BJ (cell line): ENCODE measurements at regions not wholly inside any gene's neighbourhood (a gene's known extent, or its start where the extent isn't known, plus 50 kb on each side); places are given as distances from the start of the nearest gene placed in this dataset.

ENCODE experiments used
- CTCF ChIA-PET: fragments of 350-600 bp; formaldehyde crosslinking; extraction: SDS; loops from one replicate; lab custom pipeline; 2021; ENCODE audit warnings: antibody characterized with exemption, inconsistent platforms; lab: Yijun Ruan, JAX
- POLR2A ChIA-PET: fragments of 300-600 bp; sonication (Branson Sonifier 250); formaldehyde crosslinking; extraction: SDS; loops from one replicate; lab custom pipeline; 2021; ENCODE audit warnings: antibody characterized with exemption; lab: Charles Lee
- DNase-seq: peaks from one replicate; pipeline ENCODE4 v3.0.0-alpha.2; 2011; ENCODE audit warnings: low read depth
- H3K27me3 ChIP-seq: 2 replicates; pipeline ENCODE4 v1.6.0; 2011; ENCODE audit warnings: low read length; ENCODE audit not compliant: control insufficient read depth, insufficient read depth
- H3K36me3 ChIP-seq: 2 replicates; pipeline ENCODE4 v1.5.1; 2011; ENCODE audit warnings: low read length; ENCODE audit not compliant: control insufficient read depth, insufficient read depth
- H3K4me3 ChIP-seq: 2 replicates; pipeline ENCODE4 v1.5.1; 2011; ENCODE audit warnings: low read depth, mild to moderate bottlenecking, control low read depth, low read length
- TF ChIP-seq, protein P1 (sequence below): IDR thresholded peaks from 2 replicates; pipeline ENCODE4 v1.5.1; 2011; ENCODE audit warnings: low read depth, mild to moderate bottlenecking, control low read depth, inconsistent platforms, low read length, moderate library complexity; ENCODE audit not compliant: insufficient read depth

DNA sequence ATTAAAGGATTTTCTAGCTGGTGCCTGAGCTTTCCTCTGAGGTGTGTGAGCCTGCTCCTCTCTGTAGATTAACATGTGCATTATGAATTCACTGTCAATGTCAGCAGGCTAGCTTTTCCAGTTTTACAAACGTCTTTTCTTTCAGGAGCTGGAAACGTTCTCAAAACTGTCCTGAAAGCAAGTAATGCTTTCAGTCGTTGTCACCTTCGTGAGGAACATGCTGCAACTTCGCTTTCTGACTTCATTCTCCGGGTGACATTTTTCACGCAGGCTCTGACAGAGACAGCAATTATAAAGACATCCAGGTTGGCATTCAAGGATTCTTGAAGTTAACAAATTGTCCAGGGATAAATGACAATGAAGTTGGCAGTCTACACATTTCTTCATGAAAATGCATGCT, 671.5 kb downstream of the DHX35 start:
- ChIA-PET CTCF (interaction anchor here (0.6 kb wide), 1 partner anchor 44 kb away, joined by 3 read pairs; no protein-coding TSS in a partner anchor), POLR2A (no interaction called here)
- Histone ChIP-seq H3K27me3 (no peaks in the 10 kb centered on the region), H3K36me3 (no peaks in the 10 kb centered on the region), H3K4me3 (no peak overlapping the region)
- TF ChIP-seq, protein P1, sequence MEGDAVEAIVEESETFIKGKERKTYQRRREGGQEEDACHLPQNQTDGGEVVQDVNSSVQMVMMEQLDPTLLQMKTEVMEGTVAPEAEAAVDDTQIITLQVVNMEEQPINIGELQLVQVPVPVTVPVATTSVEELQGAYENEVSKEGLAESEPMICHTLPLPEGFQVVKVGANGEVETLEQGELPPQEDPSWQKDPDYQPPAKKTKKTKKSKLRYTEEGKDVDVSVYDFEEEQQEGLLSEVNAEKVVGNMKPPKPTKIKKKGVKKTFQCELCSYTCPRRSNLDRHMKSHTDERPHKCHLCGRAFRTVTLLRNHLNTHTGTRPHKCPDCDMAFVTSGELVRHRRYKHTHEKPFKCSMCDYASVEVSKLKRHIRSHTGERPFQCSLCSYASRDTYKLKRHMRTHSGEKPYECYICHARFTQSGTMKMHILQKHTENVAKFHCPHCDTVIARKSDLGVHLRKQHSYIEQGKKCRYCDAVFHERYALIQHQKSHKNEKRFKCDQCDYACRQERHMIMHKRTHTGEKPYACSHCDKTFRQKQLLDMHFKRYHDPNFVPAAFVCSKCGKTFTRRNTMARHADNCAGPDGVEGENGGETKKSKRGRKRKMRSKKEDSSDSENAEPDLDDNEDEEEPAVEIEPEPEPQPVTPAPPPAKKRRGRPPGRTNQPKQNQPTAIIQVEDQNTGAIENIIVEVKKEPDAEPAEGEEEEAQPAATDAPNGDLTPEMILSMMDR: no peak
- no peak for DNase-seq

DNA sequence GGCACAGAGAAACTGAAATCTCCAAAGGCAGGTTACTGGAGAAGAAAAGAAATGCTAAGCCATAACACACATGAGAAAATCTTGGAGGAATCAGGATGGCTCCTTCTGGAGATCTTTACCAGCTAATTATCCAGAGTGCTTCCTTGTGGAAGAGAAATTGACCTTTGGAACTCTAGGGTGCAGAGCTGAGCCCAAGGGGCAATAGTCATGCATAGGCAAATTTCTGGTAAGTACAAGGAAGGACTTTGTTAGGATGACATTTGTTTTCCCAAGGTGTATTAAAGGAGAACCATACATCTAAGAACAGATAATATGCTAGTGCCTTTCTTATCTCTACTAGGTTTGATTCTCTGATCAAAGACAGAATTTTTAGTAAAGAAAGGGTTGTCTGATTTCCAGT, 670.6 kb downstream of the DHX35 start:
- TF ChIP-seq, protein P1: no peak
- Histone ChIP-seq H3K36me3 (no peaks in the 10 kb centered on the region), H3K4me3 (no peak overlapping the region), H3K27me3 (no peaks in the 10 kb centered on the region)
- DNase-seq: no peak
- ChIA-PET CTCF (no interaction called here), POLR2A (no interaction called here)

DNA sequence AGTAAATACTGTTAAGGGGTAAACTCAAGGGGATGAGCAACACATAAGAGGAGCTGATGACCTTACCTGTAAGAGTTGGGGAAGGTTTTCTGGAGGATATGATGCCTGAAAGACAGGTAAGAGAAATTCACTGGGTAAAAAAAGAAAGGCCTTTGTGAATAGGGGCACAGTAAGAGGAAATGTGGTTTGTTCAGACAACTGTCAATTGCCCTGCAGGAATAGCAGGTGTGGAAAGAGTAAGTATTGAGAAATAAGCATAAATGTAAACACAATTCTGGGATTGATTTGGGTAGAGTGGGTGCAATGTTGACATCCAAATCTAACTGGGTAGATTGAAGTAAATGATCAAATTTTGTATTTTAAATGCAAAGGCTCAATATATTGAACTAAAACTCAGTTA, 670.0 kb downstream of the DHX35 start:
- TF ChIP-seq, protein P1: no peak
- ChIA-PET CTCF (interaction anchor here (1.7 kb wide), 1 partner anchor 45 kb away, joined by 4 read pairs; no protein-coding TSS in a partner anchor), POLR2A (no interaction called here)

DNA sequence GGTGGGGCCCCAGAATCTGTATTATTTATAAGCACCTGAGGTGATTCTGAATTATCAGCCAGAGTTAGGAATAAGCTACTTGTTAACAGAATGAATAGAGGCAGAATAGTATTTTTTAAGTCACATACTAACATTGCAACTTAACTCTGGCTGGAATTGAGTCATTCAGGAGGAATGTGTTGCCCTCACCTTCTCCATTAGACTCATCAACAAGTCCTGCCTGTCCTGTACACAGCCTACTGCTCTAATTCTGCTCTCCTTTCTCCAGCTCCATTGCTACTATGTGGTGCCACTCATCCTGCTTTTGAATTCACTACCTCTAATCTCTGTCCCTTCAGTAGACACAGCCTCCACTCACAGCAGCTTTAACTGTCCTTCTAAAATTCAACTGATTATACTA, 669.4 kb downstream of the DHX35 start:
- Histone ChIP-seq H3K27me3 (no peaks in the 10 kb centered on the region), H3K36me3 (no peaks in the 10 kb centered on the region), H3K4me3 (no peak overlapping the region)
- ChIA-PET POLR2A (no interaction called here), CTCF (interaction anchor here (1.7 kb wide), 1 partner anchor 46 kb away, joined by 4 read pairs; no protein-coding TSS in a partner anchor)
- TF ChIP-seq, protein P1: no peak
- DNase-seq: no peak

More for the DNA sequence above, 670.0 kb downstream of the DHX35 start:
- Histone ChIP-seq H3K36me3 (no peaks in the 10 kb centered on the region), H3K4me3 (no peak overlapping the region), H3K27me3 (no peaks in the 10 kb centered on the region)
- DNase-seq: no peak

DNA sequence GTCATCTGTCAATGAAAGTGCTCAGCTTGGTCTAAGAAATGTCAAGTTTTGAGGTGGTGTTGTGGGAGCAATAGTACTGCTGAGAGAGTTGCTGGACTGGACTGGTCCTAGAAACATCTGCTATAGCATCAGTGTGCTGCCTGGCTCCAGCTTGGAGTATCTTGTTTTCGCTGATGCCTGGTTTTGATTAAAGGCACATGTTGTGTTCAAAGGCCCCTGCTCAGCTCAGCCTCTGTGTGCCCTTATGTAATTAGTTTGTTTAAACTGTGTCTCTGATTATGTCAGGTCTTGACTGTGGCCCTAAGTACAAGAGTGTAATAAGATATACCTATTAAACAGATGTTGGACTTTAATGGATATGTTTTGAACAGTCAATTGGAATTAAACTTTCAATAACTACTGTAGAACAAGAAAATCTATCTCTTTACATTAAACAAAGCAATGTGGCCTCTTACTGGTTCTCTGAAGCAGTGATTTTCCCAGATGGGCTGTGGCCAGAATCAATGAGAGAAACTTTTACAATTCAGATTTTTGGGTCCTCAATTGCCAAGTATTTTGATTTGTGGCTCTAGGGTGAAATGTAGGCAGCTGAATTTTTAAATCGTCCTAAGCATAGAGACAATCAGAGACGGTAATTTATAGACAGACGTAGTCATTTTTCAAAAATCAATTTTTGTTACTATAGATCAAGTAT, 668.2 kb downstream of the DHX35 start:
- Histone ChIP-seq H3K4me3 (no peak overlapping the region), H3K27me3 (no peaks in the 10 kb centered on the region), H3K36me3 (no peaks in the 10 kb centered on the region)
- ChIA-PET POLR2A (no interaction called here), CTCF (interaction anchor here (1.7 kb wide), 1 partner anchor 47 kb away, joined by 4 read pairs; no protein-coding TSS in a partner anchor)
- TF ChIP-seq, protein P1: no peak
- DNase-seq: no peak
